ENCODE measurements at regions not wholly inside any gene's neighbourhood (a gene's known extent, or its start where the extent isn't known, plus 50 kb on each side); places are given as distances from the start of the nearest gene placed in this dataset.

DNA sequence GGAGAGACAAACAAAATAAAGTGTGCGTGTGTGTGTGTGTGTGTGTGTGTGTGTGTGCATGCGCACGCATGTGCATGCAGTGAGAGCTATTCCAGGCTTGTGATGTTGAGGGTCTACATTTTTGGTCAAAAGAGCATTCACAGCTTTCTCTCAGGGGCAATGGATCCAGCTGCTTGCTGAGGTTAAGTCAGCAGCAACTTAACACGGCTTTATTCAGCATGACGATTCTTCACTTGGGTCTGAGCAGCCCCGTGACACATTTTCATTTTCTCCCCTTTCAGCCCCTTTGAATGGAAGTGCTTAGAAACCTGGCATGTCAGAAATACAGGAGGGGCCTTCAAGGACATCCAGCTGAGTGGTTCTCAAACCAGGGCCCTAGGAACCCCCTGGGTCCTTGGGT, 66.4 kb upstream of the MED9 start:
- H3K4me3 ChIP-seq (ENCODE audit: low read length in 2 of 2), result no peak overlapping the region
- no peaks in the 10 kb centered on the region for H3K4me1 ChIP-seq (ENCODE audit: control insufficient read depth in 2 of 2, insufficient read depth in 1 of 2, low read depth in 1 of 2, low read length in 2 of 2)
- no CpG with 5 or more reads among the region's 6 CpGs for WGBS, 2 donors (ENCODE audit: extremely low coverage in 2 of 2, insufficient read length in 2 of 2, insufficient replicate concordance in 1 of 2)
- no peak overlapping the region for H3K4me2 ChIP-seq (ENCODE audit: insufficient read depth, low read length, poor library complexity, severe bottlenecking)
- H3K27ac ChIP-seq (replicated peaks; ENCODE audit: low read length), result no peak overlapping the region
- peaks cover 0 to 22% (median 0%) of the 10 kb centered on the region in 3 experiments for H3K27me3 ChIP-seq (ENCODE audit: control insufficient read depth in 3 of 3, insufficient read depth in 3 of 3, low read depth in 1 of 3, low read length in 3 of 3)
- H3K79me1 ChIP-seq (ENCODE audit: low read depth, low read length), result no peaks in the 10 kb centered on the region
- H2AFZ ChIP-seq (ENCODE audit: low read length), result no peak overlapping the region
- no peaks in the 10 kb centered on the region for H3K9me3 ChIP-seq (replicated peaks in 1 of 2; ENCODE audit: control insufficient read depth in 2 of 2, insufficient read depth in 1 of 2, low read depth in 1 of 2, low read length in 2 of 2)
- no peak overlapping the region for H2BK15ac ChIP-seq (ENCODE audit: low read length)
- no peak overlapping the region for H3K14ac ChIP-seq (ENCODE audit: low read length)
- no peak overlapping the region for H2AK5ac ChIP-seq (ENCODE audit: low read depth, low read length)
- no peak overlapping the region for H3K9ac ChIP-seq (ENCODE audit: low read depth, low read length, poor library complexity)
- H3K18ac ChIP-seq (ENCODE audit: low read length), result no peak overlapping the region
- H4K8ac ChIP-seq (ENCODE audit: low read depth, low read length), result no peak overlapping the region
- no peak overlapping the region for H4K91ac ChIP-seq (ENCODE audit: low read depth, low read length, poor library complexity)
- H3K4ac ChIP-seq (ENCODE audit: low read length), result no peak overlapping the region
- no peaks in the 10 kb centered on the region for H3K36me3 ChIP-seq (replicated peaks in 1 of 2; ENCODE audit: control insufficient read depth in 2 of 2, insufficient read depth in 2 of 2, low read length in 2 of 2)
- no peak for DNase-seq (ENCODE audit: low spot score)
- no peak overlapping the region for H2BK120ac ChIP-seq (ENCODE audit: low read depth, low read length)
- no peak overlapping the region for H2BK5ac ChIP-seq (ENCODE audit: low read length)
- no peak overlapping the region for H2BK12ac ChIP-seq (ENCODE audit: low read length)
- no peak overlapping the region for H3K23ac ChIP-seq (ENCODE audit: low read depth, low read length, poor library complexity)

GRCh38 chr17:17411692-17412091, 65.1 kb upstream of the MED9 start:
- Histone ChIP-seq H2BK5ac (ENCODE audit: low read length) (no peak overlapping the region), H2BK12ac (ENCODE audit: low read length) (no peak overlapping the region), H3K27me3 (ENCODE audit: control insufficient read depth in 3 of 3, insufficient read depth in 3 of 3, low read depth in 1 of 3, low read length in 3 of 3) (peaks cover 0 to 9% (median 0%) of the 10 kb centered on the region in 3 experiments), H3K4me2 (ENCODE audit: insufficient read depth, low read length, poor library complexity, severe bottlenecking) (no peak overlapping the region), H3K4me1 (ENCODE audit: control insufficient read depth in 2 of 2, insufficient read depth in 1 of 2, low read depth in 1 of 2, low read length in 2 of 2) (peaks cover 0 to 2% of the 10 kb centered on the region in 2 donors), H3K4me3 (ENCODE audit: low read length in 2 of 2) (no peak overlapping the region), H2BK15ac (ENCODE audit: low read length) (no peak overlapping the region), H3K36me3 (replicated peaks in 1 of 2; ENCODE audit: control insufficient read depth in 2 of 2, insufficient read depth in 2 of 2, low read length in 2 of 2) (no peaks in the 10 kb centered on the region), H3K18ac (ENCODE audit: low read length) (no peak overlapping the region), H4K8ac (ENCODE audit: low read depth, low read length) (no peak overlapping the region), H2BK120ac (ENCODE audit: low read depth, low read length) (no peak overlapping the region), H3K9ac (ENCODE audit: low read depth, low read length, poor library complexity) (no peak overlapping the region), H2AFZ (ENCODE audit: low read length) (no peak overlapping the region), H3K9me3 (replicated peaks in 1 of 2; ENCODE audit: control insufficient read depth in 2 of 2, insufficient read depth in 1 of 2, low read depth in 1 of 2, low read length in 2 of 2) (no peaks in the 10 kb centered on the region), H3K79me1 (ENCODE audit: low read depth, low read length) (no peaks in the 10 kb centered on the region), H4K91ac (ENCODE audit: low read depth, low read length, poor library complexity) (no peak overlapping the region), H3K4ac (ENCODE audit: low read length) (no peak overlapping the region), H3K23ac (ENCODE audit: low read depth, low read length, poor library complexity) (no peak overlapping the region), H2AK5ac (ENCODE audit: low read depth, low read length) (no peak overlapping the region), H3K14ac (ENCODE audit: low read length) (no peak overlapping the region), H3K27ac (replicated peaks; ENCODE audit: low read length) (no peak overlapping the region)
- DNase-seq (ENCODE audit: low spot score), result no peak

GRCh38 chr17:17412326-17412725, 64.5 kb upstream of the MED9 start:
- Histone ChIP-seq H2BK12ac (ENCODE audit: low read length) (no peak overlapping the region), H2BK15ac (ENCODE audit: low read length) (no peak overlapping the region), H4K91ac (ENCODE audit: low read depth, low read length, poor library complexity) (no peak overlapping the region), H2BK120ac (ENCODE audit: low read depth, low read length) (no peak overlapping the region), H3K14ac (ENCODE audit: low read length) (no peak overlapping the region), H3K9me3 (replicated peaks in 1 of 2; ENCODE audit: control insufficient read depth in 2 of 2, insufficient read depth in 1 of 2, low read depth in 1 of 2, low read length in 2 of 2) (no peaks in the 10 kb centered on the region), H2AK5ac (ENCODE audit: low read depth, low read length) (no peak overlapping the region), H3K27me3 (ENCODE audit: control insufficient read depth in 3 of 3, insufficient read depth in 3 of 3, low read depth in 1 of 3, low read length in 3 of 3) (peaks cover 0 to 5% (median 0%) of the 10 kb centered on the region in 3 experiments), H3K18ac (ENCODE audit: low read length) (no peak overlapping the region), H2BK5ac (ENCODE audit: low read length) (no peak overlapping the region), H3K27ac (replicated peaks; ENCODE audit: low read length) (no peak overlapping the region), H3K4me3 (ENCODE audit: low read length in 2 of 2) (no peak overlapping the region), H3K9ac (ENCODE audit: low read depth, low read length, poor library complexity) (no peak overlapping the region), H3K79me1 (ENCODE audit: low read depth, low read length) (no peaks in the 10 kb centered on the region), H2AFZ (ENCODE audit: low read length) (no peak overlapping the region), H3K36me3 (replicated peaks in 1 of 2; ENCODE audit: control insufficient read depth in 2 of 2, insufficient read depth in 2 of 2, low read length in 2 of 2) (no peaks in the 10 kb centered on the region), H3K4me2 (ENCODE audit: insufficient read depth, low read length, poor library complexity, severe bottlenecking) (no peak overlapping the region), H3K4ac (ENCODE audit: low read length) (no peak overlapping the region), H3K4me1 (ENCODE audit: control insufficient read depth in 2 of 2, insufficient read depth in 1 of 2, low read depth in 1 of 2, low read length in 2 of 2) (peaks cover 0 to 2% of the 10 kb centered on the region in 2 donors), H4K8ac (ENCODE audit: low read depth, low read length) (no peak overlapping the region), H3K23ac (ENCODE audit: low read depth, low read length, poor library complexity) (no peak overlapping the region)
- no peak for DNase-seq (ENCODE audit: low spot score)
- no CpG with 5 or more reads among the region's 4 CpGs for WGBS, 2 donors (ENCODE audit: extremely low coverage in 2 of 2, insufficient read length in 2 of 2, insufficient replicate concordance in 1 of 2)

- H3K4ac ChIP-seq (ENCODE audit: low read length), result no peak overlapping the region
- H2AK5ac ChIP-seq (ENCODE audit: low read depth, low read length), result no peak overlapping the region
- H2BK12ac ChIP-seq (ENCODE audit: low read length), result no peak overlapping the region
- H2BK15ac ChIP-seq (ENCODE audit: low read length), result no peak overlapping the region
- no peaks in the 10 kb centered on the region for H3K79me1 ChIP-seq (ENCODE audit: low read depth, low read length)
- H4K91ac ChIP-seq (ENCODE audit: low read depth, low read length, poor library complexity), result no peak overlapping the region
- H3K18ac ChIP-seq (ENCODE audit: low read length), result no peak overlapping the region
- no peak overlapping the region for H3K27ac ChIP-seq (replicated peaks; ENCODE audit: low read length)
- peaks cover 0 to 5% (median 0%) of the 10 kb centered on the region in 3 experiments for H3K27me3 ChIP-seq (ENCODE audit: control insufficient read depth in 3 of 3, insufficient read depth in 3 of 3, low read depth in 1 of 3, low read length in 3 of 3)
- H3K9me3 ChIP-seq (replicated peaks in 1 of 2; ENCODE audit: control insufficient read depth in 2 of 2, insufficient read depth in 1 of 2, low read depth in 1 of 2, low read length in 2 of 2), result no peaks in the 10 kb centered on the region
- no peak overlapping the region for H3K14ac ChIP-seq (ENCODE audit: low read length)
- H2BK5ac ChIP-seq (ENCODE audit: low read length), result no peak overlapping the region
- no peak overlapping the region for H3K4me3 ChIP-seq (ENCODE audit: low read length in 2 of 2)
- no peak overlapping the region for H2BK120ac ChIP-seq (ENCODE audit: low read depth, low read length)
- no peak overlapping the region for H3K9ac ChIP-seq (ENCODE audit: low read depth, low read length, poor library complexity)
- H3K4me1 ChIP-seq (ENCODE audit: control insufficient read depth in 2 of 2, insufficient read depth in 1 of 2, low read depth in 1 of 2, low read length in 2 of 2), result peaks cover 0 to 2% of the 10 kb centered on the region in 2 donors
- H3K36me3 ChIP-seq (replicated peaks in 1 of 2; ENCODE audit: control insufficient read depth in 2 of 2, insufficient read depth in 2 of 2, low read length in 2 of 2), result no peaks in the 10 kb centered on the region
- no peak overlapping the region for H4K8ac ChIP-seq (ENCODE audit: low read depth, low read length)
- DNase-seq (ENCODE audit: low spot score), result no peak
- no peak overlapping the region for H3K4me2 ChIP-seq (ENCODE audit: insufficient read depth, low read length, poor library complexity, severe bottlenecking)
- no peak overlapping the region for H2AFZ ChIP-seq (ENCODE audit: low read length)
- H3K23ac ChIP-seq (ENCODE audit: low read depth, low read length, poor library complexity), result no peak overlapping the region
- no CpG with 5 or more reads among the region's 6 CpGs for WGBS, 2 donors (ENCODE audit: extremely low coverage in 2 of 2, insufficient read length in 2 of 2, insufficient replicate concordance in 1 of 2)
Measured at GRCh38 chr17:17413215-17413792, 63.5 kb upstream of the MED9 start.

Measured in neuronal stem cell (in vitro differentiated cells).